ENCODE measurements at regions not wholly inside any gene's neighbourhood (a gene's known extent, or its start where the extent isn't known, plus 50 kb on each side); places are given as distances from the start of the nearest gene placed in this dataset.

GRCh38 chr18:29305516-29305915 is 1128.6 kb upstream of the CDH2 start:
- no peaks in the 10 kb centered on the region for H3K36me3 ChIP-seq (ENCODE audit: control insufficient read depth, low read length)
- H3K79me2 ChIP-seq (ENCODE audit: control insufficient read depth, low read length), result no peaks in the 10 kb centered on the region
- H3K9me3 ChIP-seq (ENCODE audit: control insufficient read depth, insufficient read depth, low read length), result no peaks in the 10 kb centered on the region
- H3K4me3 ChIP-seq (ENCODE audit: low read length), result no peak overlapping the region
- no peaks in the 10 kb centered on the region for H3K27me3 ChIP-seq (ENCODE audit: control insufficient read depth, low read length)
- no peak for TF ChIP-seq CTCF (IDR thresholded peaks at IDR 0.05; ENCODE audit: low read depth, low read length, poor library complexity, severe bottlenecking)
- TF ChIP-seq EZH2phosphoT487 (IDR thresholded peaks at IDR 0.05; ENCODE audit: borderline replicate concordance, low read length), result no peak
- H3K27ac ChIP-seq (ENCODE audit: low read depth, low read length), result no peak overlapping the region
- H3K4me2 ChIP-seq (ENCODE audit: low read length), result no peak overlapping the region
- no peaks in the 10 kb centered on the region for H3F3A ChIP-seq (ENCODE audit: control insufficient read depth, insufficient read depth)
- H3K4me1 ChIP-seq (ENCODE audit: control insufficient read depth, low read length), result no peaks in the 10 kb centered on the region
- H4K20me1 ChIP-seq (ENCODE audit: control insufficient read depth, insufficient read depth, low read depth, low read length), result no peaks in the 10 kb centered on the region
- H3K9me2 ChIP-seq (replicated peaks; ENCODE audit: control insufficient read depth, low read length), result no peaks in the 10 kb centered on the region

- H3K36me3 ChIP-seq (ENCODE audit: control insufficient read depth, low read length), result no peaks in the 10 kb centered on the region
- no peaks in the 10 kb centered on the region for H3K9me2 ChIP-seq (replicated peaks; ENCODE audit: control insufficient read depth, low read length)
- no peaks in the 10 kb centered on the region for H3K4me1 ChIP-seq (ENCODE audit: control insufficient read depth, low read length)
- H3K27me3 ChIP-seq (ENCODE audit: control insufficient read depth, low read length), result no peaks in the 10 kb centered on the region
- H3K79me2 ChIP-seq (ENCODE audit: control insufficient read depth, low read length), result no peaks in the 10 kb centered on the region
- H3K27ac ChIP-seq (ENCODE audit: low read depth, low read length), result no peak overlapping the region
- H3K9me3 ChIP-seq (ENCODE audit: control insufficient read depth, insufficient read depth, low read length), result no peaks in the 10 kb centered on the region; the same call in 1 of the 2 replicates
- H4K20me1 ChIP-seq (ENCODE audit: control insufficient read depth, insufficient read depth, low read depth, low read length), result no peaks in the 10 kb centered on the region
- H3F3A ChIP-seq (ENCODE audit: control insufficient read depth, insufficient read depth), result no peaks in the 10 kb centered on the region
- TF ChIP-seq CTCF (IDR thresholded peaks at IDR 0.05; ENCODE audit: low read depth, low read length, poor library complexity, severe bottlenecking), result no peak
- TF ChIP-seq EZH2phosphoT487 (IDR thresholded peaks at IDR 0.05; ENCODE audit: borderline replicate concordance, low read length), result no peak
- H3K4me2 ChIP-seq (ENCODE audit: low read length), result no peak overlapping the region
- H3K4me3 ChIP-seq (ENCODE audit: low read length), result no peak overlapping the region
Measured at GRCh38 chr18:29301048-29301447, 1124.1 kb upstream of the CDH2 start.

- Histone ChIP-seq H3K9me3 (ENCODE audit: control insufficient read depth, insufficient read depth, low read length) (no peaks in the 10 kb centered on the region; the same call in 1 of the 2 replicates), H3K79me2 (ENCODE audit: control insufficient read depth, low read length) (no peaks in the 10 kb centered on the region), H3K4me2 (ENCODE audit: low read length) (no peak overlapping the region), H3F3A (ENCODE audit: control insufficient read depth, insufficient read depth) (no peaks in the 10 kb centered on the region), H3K36me3 (ENCODE audit: control insufficient read depth, low read length) (no peaks in the 10 kb centered on the region), H4K20me1 (ENCODE audit: control insufficient read depth, insufficient read depth, low read depth, low read length) (no peaks in the 10 kb centered on the region), H3K9me2 (replicated peaks; ENCODE audit: control insufficient read depth, low read length) (no peaks in the 10 kb centered on the region), H3K4me1 (ENCODE audit: control insufficient read depth, low read length) (no peaks in the 10 kb centered on the region), H3K4me3 (ENCODE audit: low read length) (no peak overlapping the region), H3K27ac (ENCODE audit: low read depth, low read length) (no peak overlapping the region), H3K27me3 (ENCODE audit: control insufficient read depth, low read length) (no peaks in the 10 kb centered on the region)
- TF ChIP-seq CTCF (IDR thresholded peaks at IDR 0.05; ENCODE audit: low read depth, low read length, poor library complexity, severe bottlenecking) (no peak), EZH2phosphoT487 (IDR thresholded peaks at IDR 0.05; ENCODE audit: borderline replicate concordance, low read length) (no peak)
Measured at GRCh38 chr18:29285471-29285870, 1108.5 kb upstream of the CDH2 start.

GRCh38 chr18:29271501-29271900 is 1094.6 kb upstream of the CDH2 start:
- H3K4me2 ChIP-seq (ENCODE audit: low read length), result no peak overlapping the region
- no peaks in the 10 kb centered on the region for H3K36me3 ChIP-seq (ENCODE audit: control insufficient read depth, low read length)
- no peaks in the 10 kb centered on the region for H3K9me2 ChIP-seq (replicated peaks; ENCODE audit: control insufficient read depth, low read length)
- TF ChIP-seq CTCF (IDR thresholded peaks at IDR 0.05; ENCODE audit: low read depth, low read length, poor library complexity, severe bottlenecking), result no peak
- TF ChIP-seq EZH2phosphoT487 (IDR thresholded peaks at IDR 0.05; ENCODE audit: borderline replicate concordance, low read length), result no peak
- H3K9me3 ChIP-seq (ENCODE audit: control insufficient read depth, insufficient read depth, low read length), result no peaks in the 10 kb centered on the region
- H3K79me2 ChIP-seq (ENCODE audit: control insufficient read depth, low read length), result no peaks in the 10 kb centered on the region
- H3F3A ChIP-seq (ENCODE audit: control insufficient read depth, insufficient read depth), result no peaks in the 10 kb centered on the region
- H3K4me3 ChIP-seq (ENCODE audit: low read length), result no peak overlapping the region
- H3K4me1 ChIP-seq (ENCODE audit: control insufficient read depth, low read length), result no peaks in the 10 kb centered on the region
- H3K27ac ChIP-seq (ENCODE audit: low read depth, low read length), result no peak overlapping the region
- no peaks in the 10 kb centered on the region for H4K20me1 ChIP-seq (ENCODE audit: control insufficient read depth, insufficient read depth, low read depth, low read length)
- no peaks in the 10 kb centered on the region for H3K27me3 ChIP-seq (ENCODE audit: control insufficient read depth, low read length)

Data from DOHH2 (cell line).